ENCODE measurements at regions not wholly inside any gene's neighbourhood (a gene's known extent, or its start where the extent isn't known, plus 50 kb on each side); places are given as distances from the start of the nearest gene placed in this dataset.

- Histone ChIP-seq H3K9me3 (no peaks in the 10 kb centered on the region), H3K4me1 (no peaks in the 10 kb centered on the region), H3K27ac (no peak overlapping the region), H3K36me3 (no peaks in the 10 kb centered on the region), H3K27me3 (no peaks in the 10 kb centered on the region), H3K4me3 (no peak overlapping the region)
- intact Hi-C loops (cut with DNase I): no loop called here
- ATAC-seq (no peak), DNase-seq (no peak)
- no peak for TF ChIP-seq CTCF (IDR thresholded peaks at IDR 0.05)
Measured at GRCh38 chr5:26295541-26295940, 742.8 kb downstream of the CDH9 start.

- no peak for DNase-seq
- H3K4me1 ChIP-seq: no peaks in the 10 kb centered on the region
Measured at GRCh38 chr5:26282190-26282589, 756.2 kb downstream of the CDH9 start.

GRCh38 chr5:26278078-26278477, 760.3 kb downstream of the CDH9 start:
- ATAC-seq: no peak
- peaks cover 0 to 4% of the 10 kb centered on the region in 2 donors for H3K9me3 ChIP-seq
- H3K36me3 ChIP-seq: no peaks in the 10 kb centered on the region
- DNase-seq: no peak
- TF ChIP-seq CTCF (IDR thresholded peaks at IDR 0.05): no peak
- H3K4me3 ChIP-seq: no peak overlapping the region
- no peak overlapping the region for H3K27ac ChIP-seq
- H3K4me1 ChIP-seq: no peaks in the 10 kb centered on the region
- no peaks in the 10 kb centered on the region for H3K27me3 ChIP-seq
- intact Hi-C loops (cut with DNase I): no loop called here

More at GRCh38 chr5:26282190-26282589, 756.2 kb downstream of the CDH9 start:
- no peak for TF ChIP-seq CTCF (IDR thresholded peaks at IDR 0.05)
- no peak overlapping the region for H3K27ac ChIP-seq
- H3K36me3 ChIP-seq: no peaks in the 10 kb centered on the region
- H3K4me3 ChIP-seq: no peak overlapping the region
- no peaks in the 10 kb centered on the region for H3K27me3 ChIP-seq
- intact Hi-C loops (cut with DNase I): no loop called here
- peaks cover 0 to 1% of the 10 kb centered on the region in 2 donors for H3K9me3 ChIP-seq
- no peak for ATAC-seq

DNA sequence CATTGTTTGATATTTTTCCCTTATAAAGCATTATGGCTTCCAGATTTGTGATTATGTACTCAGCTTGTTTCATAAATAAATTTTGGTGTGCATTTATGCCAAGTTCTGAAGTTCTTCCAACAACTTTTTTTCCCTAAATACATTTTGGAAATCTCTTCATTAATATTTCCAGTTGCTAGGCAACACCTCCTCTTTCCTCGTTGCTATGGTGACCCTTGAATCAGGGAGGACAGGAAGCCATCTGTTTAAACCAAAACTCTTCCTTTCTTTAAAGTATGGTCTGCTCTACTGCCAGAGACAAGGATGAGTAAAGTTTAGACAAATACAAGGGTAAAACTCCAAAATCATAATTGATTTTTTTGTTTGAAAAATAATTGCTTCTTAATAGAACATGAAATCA, 779.3 kb downstream of the CDH9 start:
- TF ChIP-seq CTCF (IDR thresholded peaks at IDR 0.05): no peak
- DNase-seq: no peak
- Histone ChIP-seq H3K4me1 (no peaks in the 10 kb centered on the region), H3K27me3 (no peaks in the 10 kb centered on the region), H3K36me3 (no peaks in the 10 kb centered on the region), H3K4me3 (no peak overlapping the region), H3K27ac (no peak overlapping the region), H3K9me3 (peaks cover 0 to 8% of the 10 kb centered on the region in 2 donors)
- no peak for ATAC-seq
- intact Hi-C loops (cut with DNase I): no loop called here

GRCh38 chr5:26245321-26245720, 793.1 kb downstream of the CDH9 start:
- Histone ChIP-seq H3K4me3 (no peak overlapping the region), H3K9me3 (peaks cover 0 to 5% of the 10 kb centered on the region in 2 donors), H3K4me1 (no peaks in the 10 kb centered on the region), H3K27ac (no peak overlapping the region), H3K27me3 (no peaks in the 10 kb centered on the region), H3K36me3 (no peaks in the 10 kb centered on the region)
- no peak for DNase-seq
- no peak for ATAC-seq
- intact Hi-C loops (cut with DNase I): no loop called here
- TF ChIP-seq CTCF (IDR thresholded peaks at IDR 0.05): no peak

Data from left lung (tissue), 4 donors.